MCF 10A (cell line): ENCODE measurements at regions not wholly inside any gene's neighbourhood (a gene's known extent, or its start where the extent isn't known, plus 50 kb on each side); places are given as distances from the start of the nearest gene placed in this dataset.

Experiments used
- BruUV-seq: library from RNA; stranded (reverse); fragments of 400-500 nt; replicated peaks from 2 replicates; lab custom pipeline; 2021; lab: Mats Ljungman, UMichigan
- CTCF ChIA-PET: fragments of 300-600 bp; sonication (Branson Sonifier 250); formaldehyde crosslinking; extraction: SDS; loops from one replicate; lab custom pipeline; 2021; ENCODE audit warnings: antibody characterized with exemption, inconsistent platforms; lab: Yijun Ruan, JAX
- POLR2A ChIA-PET: fragments of 300-600, 350-650 bp; sonication (Branson Sonifier 250); formaldehyde crosslinking; extraction: SDS; loops from one replicate; lab custom pipeline; 2020; ENCODE audit warnings: antibody characterized with exemption, inconsistent platforms; lab: Yijun Ruan, JAX
- DNase-seq: peaks from one replicate; pipeline ENCODE4 v3.0.0-alpha.2; 2018; ENCODE audit not compliant: unreplicated experiment
- H3K27ac Mint-ChIP-seq: one replicate; pipeline ENCODE4 v1.8.0; 2022; ENCODE audit warnings: mild to moderate bottlenecking, low read depth, mixed read lengths; ENCODE audit not compliant: unreplicated experiment
- H3K27me3 Mint-ChIP-seq: one replicate; pipeline ENCODE4 v1.8.0; 2022; ENCODE audit warnings: mixed read lengths; ENCODE audit not compliant: insufficient read depth, unreplicated experiment
- H3K36me3 Mint-ChIP-seq: one replicate; pipeline ENCODE4 v1.8.0; 2022; ENCODE audit warnings: mild to moderate bottlenecking, moderate library complexity, mixed read lengths; ENCODE audit not compliant: insufficient read depth, unreplicated experiment
- H3K4me1 Mint-ChIP-seq: one replicate; pipeline ENCODE4 v1.8.0; 2022; ENCODE audit warnings: mixed read lengths; ENCODE audit not compliant: insufficient read depth, unreplicated experiment
- H3K4me3 Mint-ChIP-seq: one replicate; pipeline ENCODE4 v1.8.0; 2022; ENCODE audit warnings: mild to moderate bottlenecking, moderate library complexity, mixed read lengths; ENCODE audit not compliant: unreplicated experiment
- H3K9me3 Mint-ChIP-seq: one replicate; pipeline ENCODE4 v1.8.0; 2022; ENCODE audit warnings: mixed read lengths; ENCODE audit not compliant: unreplicated experiment
- intact Hi-C: fragments of 100-400 bp; cut with micrococcal nuclease; formaldehyde crosslinking; loops from 2 replicates; pipeline ENCODE4 v1.14.1; 2022
- TF ChIP-seq, protein P1 (sequence below): fragments of 200-600 bp; IDR thresholded peaks from one replicate; pipeline ENCODE4 v1.8.0; 2022; ENCODE audit warnings: antibody characterized with exemption, mild to moderate bottlenecking; ENCODE audit not compliant: unreplicated experiment

GRCh38 chr16:5187402-5187952 is 89.9 kb upstream of the EEF2KMT start:
- Mint-ChIP-seq H3K36me3 (no peaks in the 10 kb centered on the region), H3K9me3 (peaks cover 19% of the 10 kb centered on the region), H3K4me1 (no peaks in the 10 kb centered on the region), H3K27me3 (no peaks in the 10 kb centered on the region), H3K4me3 (no peak overlapping the region), H3K27ac (no peak overlapping the region)
- intact Hi-C loops: no loop called here
- TF ChIP-seq, protein P1, sequence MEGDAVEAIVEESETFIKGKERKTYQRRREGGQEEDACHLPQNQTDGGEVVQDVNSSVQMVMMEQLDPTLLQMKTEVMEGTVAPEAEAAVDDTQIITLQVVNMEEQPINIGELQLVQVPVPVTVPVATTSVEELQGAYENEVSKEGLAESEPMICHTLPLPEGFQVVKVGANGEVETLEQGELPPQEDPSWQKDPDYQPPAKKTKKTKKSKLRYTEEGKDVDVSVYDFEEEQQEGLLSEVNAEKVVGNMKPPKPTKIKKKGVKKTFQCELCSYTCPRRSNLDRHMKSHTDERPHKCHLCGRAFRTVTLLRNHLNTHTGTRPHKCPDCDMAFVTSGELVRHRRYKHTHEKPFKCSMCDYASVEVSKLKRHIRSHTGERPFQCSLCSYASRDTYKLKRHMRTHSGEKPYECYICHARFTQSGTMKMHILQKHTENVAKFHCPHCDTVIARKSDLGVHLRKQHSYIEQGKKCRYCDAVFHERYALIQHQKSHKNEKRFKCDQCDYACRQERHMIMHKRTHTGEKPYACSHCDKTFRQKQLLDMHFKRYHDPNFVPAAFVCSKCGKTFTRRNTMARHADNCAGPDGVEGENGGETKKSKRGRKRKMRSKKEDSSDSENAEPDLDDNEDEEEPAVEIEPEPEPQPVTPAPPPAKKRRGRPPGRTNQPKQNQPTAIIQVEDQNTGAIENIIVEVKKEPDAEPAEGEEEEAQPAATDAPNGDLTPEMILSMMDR: no peak
- ChIA-PET POLR2A (no interaction called here), CTCF (no interaction called here)
- DNase-seq: no peak
- BruUV-seq: no TSS peak

- Mint-ChIP-seq H3K27me3 (no peaks in the 10 kb centered on the region), H3K9me3 (peaks cover 12% of the 10 kb centered on the region), H3K27ac (no peak overlapping the region), H3K36me3 (no peaks in the 10 kb centered on the region), H3K4me1 (no peaks in the 10 kb centered on the region), H3K4me3 (no peak overlapping the region)
- ChIA-PET POLR2A (no interaction called here), CTCF (no interaction called here)
- no TSS peak for BruUV-seq
- TF ChIP-seq, protein P1: no peak
- intact Hi-C loops: no loop called here
- DNase-seq: no peak
Observed at GRCh38 chr16:5186381-5186903, 88.8 kb upstream of the EEF2KMT start.

DNA sequence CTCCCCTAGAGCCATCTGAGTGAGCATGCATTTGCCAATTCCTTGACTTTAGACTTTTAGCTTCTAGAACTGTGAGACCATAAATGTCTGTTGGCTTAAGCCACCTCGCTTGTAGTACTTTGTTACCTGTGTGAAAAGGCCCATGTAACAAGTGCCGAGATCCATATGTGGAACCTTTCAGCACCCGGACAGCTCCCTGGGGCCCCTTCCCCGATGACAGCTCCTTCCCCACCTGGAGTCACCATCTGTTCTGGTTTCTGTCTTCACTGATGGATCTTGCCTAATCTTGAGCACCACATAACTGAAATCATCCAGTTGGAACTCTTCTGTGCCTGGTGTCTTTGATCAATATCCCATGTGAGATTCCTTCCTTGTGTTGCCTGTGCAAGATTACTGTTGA is 78.9 kb upstream of the EEF2KMT start:
- CTCF ChIA-PET: no interaction called here
- TF ChIP-seq, protein P1: no peak
- no peaks in the 10 kb centered on the region for H3K27me3 Mint-ChIP-seq

GRCh38 chr16:5175266-5175665 is 77.7 kb upstream of the EEF2KMT start:
- TF ChIP-seq, protein P1: no peak
- no TSS peak for BruUV-seq
- intact Hi-C loops: no loop called here
- no peak overlapping the region for H3K27ac Mint-ChIP-seq
- ChIA-PET POLR2A (no interaction called here), CTCF (no interaction called here)
- no peaks in the 10 kb centered on the region for H3K27me3 Mint-ChIP-seq
- DNase-seq: no peak
- peaks cover 26% of the 10 kb centered on the region for H3K9me3 Mint-ChIP-seq
- H3K4me1 Mint-ChIP-seq: no peaks in the 10 kb centered on the region
- no peaks in the 10 kb centered on the region for H3K36me3 Mint-ChIP-seq
- H3K4me3 Mint-ChIP-seq: no peak overlapping the region

More for the DNA sequence above, 78.9 kb upstream of the EEF2KMT start:
- H3K4me1 Mint-ChIP-seq: no peaks in the 10 kb centered on the region
- intact Hi-C loops: no loop called here
- DNase-seq: no peak
- no peak overlapping the region for H3K27ac Mint-ChIP-seq
- no peaks in the 10 kb centered on the region for H3K36me3 Mint-ChIP-seq
- no peak overlapping the region for H3K4me3 Mint-ChIP-seq
- no TSS peak for BruUV-seq
- H3K9me3 Mint-ChIP-seq: peaks cover 26% of the 10 kb centered on the region
- POLR2A ChIA-PET: no interaction called here
